ENCODE measurements at regions not wholly inside any gene's neighbourhood (a gene's known extent, or its start where the extent isn't known, plus 50 kb on each side); places are given as distances from the start of the nearest gene placed in this dataset.

- DNase-seq (ENCODE audit: low spot score), result no peak
Observed at GRCh38 chr1:219773110-219773509, 155.2 kb downstream of the SLC30A10 start.

GRCh38 chr1:219772265-219773036 is 155.9 kb downstream of the SLC30A10 start:
- no peak for DNase-seq (ENCODE audit: low spot score)

- no peak for DNase-seq (ENCODE audit: low spot score)
Observed at GRCh38 chr1:219771080-219771479, 157.3 kb downstream of the SLC30A10 start.

- DNase-seq (ENCODE audit: low spot score), result no peak
Observed at GRCh38 chr1:219763321-219763720, 150.4 kb upstream of the ZC3H11B start.

- DNase-seq (ENCODE audit: low spot score), result no peak
Observed at GRCh38 chr1:219761208-219761860, 148.4 kb upstream of the ZC3H11B start.

GRCh38 chr1:219759095-219759494 is 146.2 kb upstream of the ZC3H11B start:
- DNase-seq (ENCODE audit: low spot score), result no peak

- no peak for DNase-seq (ENCODE audit: low spot score)
Observed at GRCh38 chr1:219757890-219758289, 145.0 kb upstream of the ZC3H11B start.

- DNase-seq (ENCODE audit: low spot score), result no peak
Observed at GRCh38 chr1:219755234-219755633, 142.3 kb upstream of the ZC3H11B start.

GRCh38 chr1:219754767-219755166 is 141.9 kb upstream of the ZC3H11B start:
- no peak for DNase-seq (ENCODE audit: low spot score)

GRCh38 chr1:219753914-219754313 is 141.0 kb upstream of the ZC3H11B start:
- DNase-seq (ENCODE audit: low spot score), result no peak

GRCh38 chr1:219752645-219753044 is 139.7 kb upstream of the ZC3H11B start:
- no peak for DNase-seq (ENCODE audit: low spot score)

GRCh38 chr1:219751870-219752507 is 139.1 kb upstream of the ZC3H11B start:
- no peak for DNase-seq (ENCODE audit: low spot score)

GRCh38 chr1:219749370-219749769 is 136.5 kb upstream of the ZC3H11B start:
- DNase-seq (ENCODE audit: low spot score), result no peak

GRCh38 chr1:219746141-219746540 is 133.2 kb upstream of the ZC3H11B start:
- no peak for DNase-seq (ENCODE audit: low spot score)

GRCh38 chr1:219744652-219745469 is 132.0 kb upstream of the ZC3H11B start:
- DNase-seq (ENCODE audit: low spot score), result no peak

- no peak for DNase-seq (ENCODE audit: low spot score)
Observed at GRCh38 chr1:219741011-219741970, 128.4 kb upstream of the ZC3H11B start.

- no peak for DNase-seq (ENCODE audit: low spot score)
Observed at GRCh38 chr1:219733511-219734174, 120.7 kb upstream of the ZC3H11B start.

- DNase-seq (ENCODE audit: low spot score), result no peak
Observed at GRCh38 chr1:219732814-219733491, 120.0 kb upstream of the ZC3H11B start.

- no peak for DNase-seq (ENCODE audit: low spot score)
Observed at GRCh38 chr1:219731771-219732170, 118.9 kb upstream of the ZC3H11B start.
